ENCODE measurements at regions not wholly inside any gene's neighbourhood (a gene's known extent, or its start where the extent isn't known, plus 50 kb on each side); places are given as distances from the start of the nearest gene placed in this dataset.

- Mint-ChIP-seq H3K36me3 (ENCODE audit: low read depth) (no peaks in the 10 kb centered on the region), H3K9me3 (no peaks in the 10 kb centered on the region), H3K4me1 (ENCODE audit: low read depth) (no peaks in the 10 kb centered on the region), H3K27ac (no peak overlapping the region), H3K27me3 (ENCODE audit: insufficient read depth) (no peaks in the 10 kb centered on the region), H3K4me3 (no peak overlapping the region)
- intact Hi-C loops (cut with micrococcal nuclease): no loop called here
- DNase-seq (ENCODE audit: low spot score): no peak
Measured at GRCh38 chr14:104315625-104316024, 177.2 kb downstream of the KIF26A start.

- DNase-seq (ENCODE audit: low spot score): no peak
- no peak overlapping the region for H3K27ac Mint-ChIP-seq
- no peak overlapping the region for H3K4me3 Mint-ChIP-seq
- H3K9me3 Mint-ChIP-seq: no peaks in the 10 kb centered on the region
- no peaks in the 10 kb centered on the region for H3K4me1 Mint-ChIP-seq (ENCODE audit: low read depth)
- no peaks in the 10 kb centered on the region for H3K36me3 Mint-ChIP-seq (ENCODE audit: low read depth)
- intact Hi-C loops (cut with micrococcal nuclease): no loop called here
- H3K27me3 Mint-ChIP-seq (ENCODE audit: insufficient read depth): no peaks in the 10 kb centered on the region
Measured at GRCh38 chr14:104316121-104316722, 177.8 kb downstream of the KIF26A start.

GRCh38 chr14:104316723-104317491 is 178.5 kb downstream of the KIF26A start:
- no peak overlapping the region for H3K27ac Mint-ChIP-seq
- no peak for DNase-seq (ENCODE audit: low spot score)
- no peaks in the 10 kb centered on the region for H3K36me3 Mint-ChIP-seq (ENCODE audit: low read depth)
- no peaks in the 10 kb centered on the region for H3K4me1 Mint-ChIP-seq (ENCODE audit: low read depth)
- H3K9me3 Mint-ChIP-seq: no peaks in the 10 kb centered on the region
- H3K4me3 Mint-ChIP-seq: no peak overlapping the region
- H3K27me3 Mint-ChIP-seq (ENCODE audit: insufficient read depth): no peaks in the 10 kb centered on the region
- intact Hi-C loops (cut with micrococcal nuclease): no loop called here

GRCh38 chr14:104317492-104317805 is 179.1 kb downstream of the KIF26A start:
- Mint-ChIP-seq H3K27ac (no peak overlapping the region), H3K9me3 (no peaks in the 10 kb centered on the region), H3K27me3 (ENCODE audit: insufficient read depth) (no peaks in the 10 kb centered on the region), H3K4me1 (ENCODE audit: low read depth) (no peaks in the 10 kb centered on the region), H3K36me3 (ENCODE audit: low read depth) (no peaks in the 10 kb centered on the region), H3K4me3 (no peak overlapping the region)
- intact Hi-C loops (cut with micrococcal nuclease): no loop called here
- no peak for DNase-seq (ENCODE audit: low spot score)

GRCh38 chr14:104317975-104318557 is 179.7 kb downstream of the KIF26A start:
- no peak for DNase-seq (ENCODE audit: low spot score)
- Mint-ChIP-seq H3K4me1 (ENCODE audit: low read depth) (no peaks in the 10 kb centered on the region), H3K9me3 (no peaks in the 10 kb centered on the region), H3K27me3 (ENCODE audit: insufficient read depth) (no peaks in the 10 kb centered on the region), H3K36me3 (ENCODE audit: low read depth) (no peaks in the 10 kb centered on the region), H3K27ac (no peak overlapping the region), H3K4me3 (no peak overlapping the region)
- intact Hi-C loops (cut with micrococcal nuclease): no loop called here

GRCh38 chr14:104318558-104319490 is 180.4 kb downstream of the KIF26A start:
- intact Hi-C loops (cut with micrococcal nuclease): no loop called here
- H3K27ac Mint-ChIP-seq: no peak overlapping the region
- no peak for DNase-seq (ENCODE audit: low spot score)
- H3K4me3 Mint-ChIP-seq: no peak overlapping the region
- no peaks in the 10 kb centered on the region for H3K4me1 Mint-ChIP-seq (ENCODE audit: low read depth)
- no peaks in the 10 kb centered on the region for H3K9me3 Mint-ChIP-seq
- H3K36me3 Mint-ChIP-seq (ENCODE audit: low read depth): no peaks in the 10 kb centered on the region
- H3K27me3 Mint-ChIP-seq (ENCODE audit: insufficient read depth): no peaks in the 10 kb centered on the region

GRCh38 chr14:104319491-104320241 is 181.3 kb downstream of the KIF26A start:
- no peak overlapping the region for H3K4me3 Mint-ChIP-seq
- no peaks in the 10 kb centered on the region for H3K4me1 Mint-ChIP-seq (ENCODE audit: low read depth)
- H3K27ac Mint-ChIP-seq: no peak overlapping the region
- H3K9me3 Mint-ChIP-seq: no peaks in the 10 kb centered on the region
- no peaks in the 10 kb centered on the region for H3K27me3 Mint-ChIP-seq (ENCODE audit: insufficient read depth)
- intact Hi-C loops (cut with micrococcal nuclease): no loop called here
- DNase-seq (ENCODE audit: low spot score): no peak
- H3K36me3 Mint-ChIP-seq (ENCODE audit: low read depth): no peaks in the 10 kb centered on the region

- Mint-ChIP-seq H3K27me3 (ENCODE audit: insufficient read depth) (no peaks in the 10 kb centered on the region), H3K36me3 (ENCODE audit: low read depth) (no peaks in the 10 kb centered on the region), H3K27ac (no peak overlapping the region), H3K4me1 (ENCODE audit: low read depth) (no peaks in the 10 kb centered on the region), H3K4me3 (no peak overlapping the region), H3K9me3 (no peaks in the 10 kb centered on the region)
- no peak for DNase-seq (ENCODE audit: low spot score)
- intact Hi-C loops (cut with micrococcal nuclease): no loop called here
Measured at GRCh38 chr14:104320611-104321086, 182.3 kb downstream of the KIF26A start.

GRCh38 chr14:104321088-104321801 is 182.9 kb downstream of the KIF26A start:
- intact Hi-C loops (cut with micrococcal nuclease): no loop called here
- Mint-ChIP-seq H3K4me3 (no peak overlapping the region), H3K9me3 (no peaks in the 10 kb centered on the region), H3K4me1 (ENCODE audit: low read depth) (no peaks in the 10 kb centered on the region), H3K27ac (no peak overlapping the region), H3K36me3 (ENCODE audit: low read depth) (no peaks in the 10 kb centered on the region), H3K27me3 (ENCODE audit: insufficient read depth) (no peaks in the 10 kb centered on the region)
- DNase-seq (ENCODE audit: low spot score): no peak

GRCh38 chr14:104321802-104322130 is 183.4 kb downstream of the KIF26A start:
- H3K36me3 Mint-ChIP-seq (ENCODE audit: low read depth): no peaks in the 10 kb centered on the region
- no peak overlapping the region for H3K4me3 Mint-ChIP-seq
- H3K27me3 Mint-ChIP-seq (ENCODE audit: insufficient read depth): no peaks in the 10 kb centered on the region
- intact Hi-C loops (cut with micrococcal nuclease): no loop called here
- no peaks in the 10 kb centered on the region for H3K9me3 Mint-ChIP-seq
- no peaks in the 10 kb centered on the region for H3K4me1 Mint-ChIP-seq (ENCODE audit: low read depth)
- H3K27ac Mint-ChIP-seq: no peak overlapping the region
- no peak for DNase-seq (ENCODE audit: low spot score)

GRCh38 chr14:104322531-104323366 is 184.4 kb downstream of the KIF26A start:
- intact Hi-C loops (cut with micrococcal nuclease): no loop called here
- no peaks in the 10 kb centered on the region for H3K27me3 Mint-ChIP-seq (ENCODE audit: insufficient read depth)
- no peaks in the 10 kb centered on the region for H3K36me3 Mint-ChIP-seq (ENCODE audit: low read depth)

More at GRCh38 chr14:104322531-104323366, 184.4 kb downstream of the KIF26A start:
- Mint-ChIP-seq H3K9me3 (no peaks in the 10 kb centered on the region), H3K4me3 (no peak overlapping the region), H3K27ac (no peak overlapping the region), H3K4me1 (ENCODE audit: low read depth) (no peaks in the 10 kb centered on the region)
- no peak for DNase-seq (ENCODE audit: low spot score)
